DND-41 (cell line): ENCODE measurements at regions not wholly inside any gene's neighbourhood (a gene's known extent, or its start where the extent isn't known, plus 50 kb on each side); places are given as distances from the start of the nearest gene placed in this dataset.

Source experiments
- CTCF ChIP-seq: IDR thresholded peaks from 2 replicates; pipeline ENCODE4 v1.5.1; 2012; ENCODE audit warnings: borderline replicate concordance, low read length, moderate library complexity, mild to moderate bottlenecking; ENCODE audit not compliant: poor library complexity, severe bottlenecking; ENCODE audit errors: extremely low read depth
- EZH2 ChIP-seq: IDR thresholded peaks from 3 replicates; pipeline ENCODE4 v1.6.1; 2012; ENCODE audit warnings: borderline replicate concordance, low read depth, mild to moderate bottlenecking, moderate library complexity, low read length, inconsistent platforms; ENCODE audit not compliant: severe bottlenecking

GRCh38 chr6:145506565-145506964 is 228.8 kb downstream of the EPM2A start:
- TF ChIP-seq EZH2 (no peak), CTCF (no peak)
